HS-27A (cell line): ENCODE measurements at regions not wholly inside any gene's neighbourhood (a gene's known extent, or its start where the extent isn't known, plus 50 kb on each side); places are given as distances from the start of the nearest gene placed in this dataset.
"Not testable (repeated sequence)": the region's sequence is repeated elsewhere in the genome, so short reads cannot be mapped to it uniquely, and the experiment has no call there.

Experiments
- DNase-seq: peaks from one replicate; pipeline ENCODE4 v3.0.0-alpha.2; 2012; ENCODE audit warnings: low read depth, missing footprints

DNA sequence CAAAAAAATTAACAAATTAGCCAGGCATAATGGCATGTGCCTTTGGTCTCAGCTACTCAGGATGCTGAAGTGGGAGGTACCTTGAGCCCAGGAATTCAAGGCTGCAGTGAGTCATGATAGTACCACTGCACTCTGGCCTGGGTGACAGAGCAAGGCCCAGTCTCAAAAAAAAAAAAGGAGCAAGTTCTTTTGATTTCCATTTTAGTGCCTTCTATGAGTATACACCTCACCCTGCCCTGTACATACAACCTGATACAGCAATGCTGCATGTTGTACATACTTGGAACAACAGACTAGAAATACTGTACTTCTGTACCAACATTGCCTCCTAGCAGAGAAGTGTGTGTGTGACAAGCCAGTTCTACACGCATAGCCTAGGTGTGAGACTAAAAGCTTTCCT, 97.3 kb upstream of the CARMIL1 start:
- DNase-seq = peak; percentile 41

DNA sequence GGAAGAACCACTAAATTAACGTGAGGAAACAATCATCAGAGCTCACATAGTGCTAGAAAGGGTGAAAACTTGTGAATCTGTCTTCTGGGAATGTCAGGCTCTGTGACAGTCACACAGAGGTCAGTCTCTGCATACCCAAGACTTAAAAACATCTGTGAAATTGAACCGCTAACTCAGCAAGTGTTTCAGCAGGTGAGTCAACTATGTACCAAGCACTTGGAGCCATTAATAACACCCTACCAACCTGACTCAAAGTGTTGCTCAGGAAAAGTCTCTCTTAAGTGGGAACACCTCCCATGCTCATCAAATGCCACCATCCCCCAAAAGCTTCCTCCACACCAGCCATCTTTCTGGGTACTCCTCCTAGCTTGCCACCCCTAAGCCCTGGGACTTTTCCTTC, 92.3 kb upstream of the CARMIL1 start:
- no peak for DNase-seq

DNA sequence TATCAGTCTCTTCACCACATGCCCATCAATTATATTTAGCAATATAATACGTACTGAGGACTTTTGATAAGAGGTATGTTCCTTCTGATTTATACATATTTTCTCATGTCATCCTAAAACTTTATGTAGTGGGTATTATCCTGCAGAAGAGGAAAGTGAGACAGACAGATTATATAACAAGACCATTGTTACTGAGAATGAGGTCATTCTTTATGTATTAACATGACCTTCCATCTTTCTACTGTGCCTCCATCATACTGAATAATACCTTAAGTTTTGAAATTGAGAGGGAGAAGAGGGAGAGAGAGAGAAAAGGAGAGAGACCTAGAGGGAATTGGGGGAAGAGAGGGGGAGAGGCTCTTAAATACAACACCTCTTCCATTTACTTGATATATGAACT, 90.9 kb upstream of the CARMIL1 start:
- DNase-seq = no peak

DNA sequence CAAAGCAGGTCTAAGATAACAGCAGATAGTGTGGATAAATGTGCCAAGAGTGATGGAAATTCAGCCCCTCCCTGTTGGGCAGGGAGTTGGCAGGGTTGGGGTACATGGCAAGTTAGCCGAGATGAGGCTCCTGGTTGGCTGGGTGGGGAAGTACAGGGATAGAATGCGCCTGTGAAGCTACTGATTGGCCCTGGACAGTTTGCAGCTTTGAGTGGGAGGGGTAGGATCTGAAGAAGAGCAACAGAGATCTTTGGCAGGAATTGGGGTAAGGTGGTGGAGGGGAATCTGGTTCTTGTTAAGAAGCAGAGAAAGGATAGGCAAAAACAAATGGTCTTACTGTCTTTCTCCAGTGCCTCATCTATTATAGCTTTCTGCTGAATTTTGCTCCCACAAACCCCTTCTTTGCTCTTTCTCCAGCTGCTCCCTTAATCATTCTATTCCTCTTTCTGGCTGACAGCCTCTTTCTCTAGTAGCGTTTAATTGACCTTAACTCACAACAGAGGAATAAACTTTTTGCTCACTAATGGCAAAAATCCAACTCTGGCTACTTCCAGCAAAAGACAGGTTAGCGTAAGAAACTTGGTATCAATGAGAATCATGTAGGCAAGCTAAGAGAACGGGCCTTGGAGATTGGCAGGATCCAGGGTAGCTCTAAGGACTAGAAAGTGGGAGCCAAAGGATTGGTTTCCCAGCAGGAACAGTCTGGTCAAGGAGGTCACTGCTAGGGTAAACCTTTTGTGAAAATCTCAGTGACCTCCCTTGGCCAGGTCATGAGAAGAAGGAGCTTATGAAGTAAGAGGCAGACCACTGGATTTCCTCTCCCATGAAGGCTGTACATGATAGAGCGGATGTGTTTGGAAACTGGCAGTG, 86.3 kb upstream of the CARMIL1 start:
- peak; percentile 73 for DNase-seq

DNA sequence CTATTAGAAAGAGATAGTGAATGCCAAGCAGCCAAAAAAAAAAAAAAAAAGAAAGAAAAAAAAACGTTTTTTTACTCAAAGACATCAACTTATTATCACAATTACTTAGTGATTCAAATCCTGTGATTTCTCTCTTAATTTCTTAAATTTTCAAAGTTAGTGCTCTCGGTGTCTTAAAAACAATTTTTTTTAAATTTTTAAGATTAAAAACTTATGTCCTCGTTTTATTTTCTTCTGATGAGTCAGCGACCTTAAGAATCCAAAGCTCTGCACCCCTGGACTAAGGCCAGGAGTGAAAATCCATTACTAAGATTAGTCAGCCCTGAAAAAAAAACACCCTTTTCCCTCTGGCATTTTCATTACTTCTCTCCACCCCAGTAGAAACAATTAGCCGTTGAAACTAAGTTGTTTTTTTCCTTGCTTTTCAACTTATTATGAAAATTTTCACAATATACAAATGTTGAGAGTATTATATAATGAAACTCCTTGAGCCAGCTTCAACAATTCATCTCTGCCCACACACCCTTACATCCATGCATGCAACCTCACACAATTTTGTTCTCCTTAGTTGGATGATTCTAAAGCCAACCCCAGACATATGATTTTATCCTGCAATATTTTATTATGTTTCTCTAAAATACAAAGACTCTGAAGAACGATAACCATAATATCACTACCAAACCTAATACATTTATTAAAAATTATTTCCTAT, 85.6 kb upstream of the CARMIL1 start:
- peak; percentile 95 for DNase-seq

DNA sequence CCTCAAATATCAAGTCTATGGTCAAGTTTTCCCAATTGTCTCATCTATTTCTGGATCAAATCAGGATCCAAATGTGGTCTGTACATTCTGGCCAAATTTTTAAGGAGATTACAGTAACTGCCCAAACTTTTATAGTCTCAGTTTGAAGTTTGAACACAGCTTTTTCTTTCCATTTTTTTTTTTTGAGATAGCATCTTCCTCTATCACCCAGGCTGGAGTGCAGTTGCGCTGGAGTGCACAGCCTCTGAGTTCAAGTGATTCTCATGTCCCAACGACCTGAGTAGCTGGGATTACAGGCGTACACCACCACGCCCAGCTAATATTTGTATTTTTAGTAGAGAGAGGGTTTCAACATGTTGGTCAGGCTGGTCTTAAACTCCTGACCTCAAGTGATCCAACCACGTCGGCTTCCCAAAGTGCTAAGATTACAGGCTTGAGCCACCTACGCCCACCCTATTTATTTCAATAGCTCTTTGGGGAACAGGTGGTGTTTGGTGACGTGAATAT, 84.9 kb upstream of the CARMIL1 start:
- DNase-seq = no peak

DNA sequence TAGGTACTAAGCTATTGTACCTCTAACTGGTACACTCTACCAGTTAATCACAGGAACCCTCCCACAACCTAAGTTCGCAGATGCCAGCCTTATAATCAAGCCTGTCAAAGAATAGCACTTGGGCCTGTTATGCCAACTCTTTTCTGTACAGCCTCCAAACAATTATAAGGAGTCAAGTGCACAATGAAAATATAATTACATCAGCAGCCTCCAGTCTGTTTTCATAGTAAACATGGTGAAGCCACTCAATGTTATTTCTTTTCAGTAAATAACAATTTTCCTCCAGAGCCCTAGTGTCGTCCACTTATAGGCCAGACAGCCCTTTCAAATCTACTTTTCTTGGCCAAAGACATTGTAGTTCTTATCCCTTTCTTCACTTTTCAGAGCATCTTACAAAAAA, 82.7 kb upstream of the CARMIL1 start:
- DNase-seq = no peak

DNA sequence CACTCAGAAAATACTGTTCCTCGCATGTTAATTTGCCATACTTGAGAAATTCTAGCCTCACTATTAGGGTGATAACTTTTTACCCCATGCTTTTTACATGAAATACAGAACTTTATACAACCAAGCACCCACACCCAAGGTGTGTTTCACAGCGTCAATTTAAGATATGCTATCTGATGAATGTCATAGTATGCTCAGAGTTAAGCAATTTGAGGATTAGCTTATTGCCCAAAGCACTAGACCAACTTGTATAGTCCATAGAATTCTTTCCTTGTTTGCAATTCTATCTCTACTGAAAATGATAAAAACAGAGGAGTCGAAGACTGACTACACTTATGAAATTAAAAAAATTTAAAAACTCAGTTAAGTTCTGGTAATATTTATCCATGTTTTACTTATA, 82.1 kb upstream of the CARMIL1 start:
- DNase-seq = no peak

DNA sequence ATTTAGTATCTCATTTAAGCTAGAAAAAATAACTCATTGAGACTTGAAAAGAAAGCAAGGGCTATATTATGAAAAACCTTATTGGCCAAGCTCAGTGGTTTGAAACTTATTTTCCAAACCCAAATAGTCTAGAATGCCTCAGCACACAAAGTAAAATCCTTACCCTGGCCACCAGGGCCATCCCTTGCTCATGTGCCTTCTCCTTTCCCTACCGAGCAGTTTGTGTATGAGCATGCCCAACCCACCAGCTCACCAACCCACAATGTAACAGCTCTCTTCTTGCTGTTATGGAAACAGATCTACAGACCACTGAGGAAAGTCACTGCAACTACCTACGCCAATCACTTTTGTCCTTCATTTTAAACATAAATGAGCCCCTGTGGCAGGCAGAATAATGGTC, 79.6 kb upstream of the CARMIL1 start:
- no peak for DNase-seq

DNA sequence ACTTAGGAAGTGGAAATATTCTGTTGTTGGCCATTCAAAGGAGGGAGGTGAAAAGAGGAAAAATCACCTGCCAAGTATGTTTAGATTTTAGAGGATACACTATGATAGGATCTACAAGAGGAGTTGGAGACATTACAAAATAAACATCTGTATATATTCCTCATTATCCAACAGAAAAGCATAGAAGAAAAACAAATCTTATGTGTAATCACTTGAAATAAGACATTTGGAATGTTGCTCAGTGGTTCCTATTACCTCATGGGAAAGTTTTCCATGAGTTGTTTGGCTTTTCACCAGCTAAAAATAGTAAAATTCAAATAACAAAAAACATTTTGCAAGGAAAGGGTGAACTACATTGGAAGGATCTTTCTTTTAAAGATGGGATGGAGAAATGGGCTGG, 76.7 kb upstream of the CARMIL1 start:
- no peak for DNase-seq

DNA sequence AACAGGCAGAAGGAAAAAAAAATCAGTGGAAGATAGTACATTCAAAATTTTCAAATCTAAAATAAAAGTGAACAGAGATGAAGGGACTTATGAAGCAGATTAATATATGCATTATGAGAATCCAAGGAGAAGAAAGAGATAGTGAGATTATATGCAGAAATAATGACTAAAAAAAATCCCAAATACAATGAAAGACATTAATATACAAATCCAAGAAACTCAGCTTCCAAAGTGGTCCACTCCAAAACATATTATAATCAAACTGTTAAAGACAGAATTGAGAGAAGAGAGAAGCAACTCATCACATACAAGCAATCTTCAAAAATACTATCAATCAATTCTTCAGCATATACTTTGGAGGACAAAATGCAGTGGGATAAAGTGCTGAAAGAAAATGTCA, 73.5 kb upstream of the CARMIL1 start:
- no peak for DNase-seq

DNA sequence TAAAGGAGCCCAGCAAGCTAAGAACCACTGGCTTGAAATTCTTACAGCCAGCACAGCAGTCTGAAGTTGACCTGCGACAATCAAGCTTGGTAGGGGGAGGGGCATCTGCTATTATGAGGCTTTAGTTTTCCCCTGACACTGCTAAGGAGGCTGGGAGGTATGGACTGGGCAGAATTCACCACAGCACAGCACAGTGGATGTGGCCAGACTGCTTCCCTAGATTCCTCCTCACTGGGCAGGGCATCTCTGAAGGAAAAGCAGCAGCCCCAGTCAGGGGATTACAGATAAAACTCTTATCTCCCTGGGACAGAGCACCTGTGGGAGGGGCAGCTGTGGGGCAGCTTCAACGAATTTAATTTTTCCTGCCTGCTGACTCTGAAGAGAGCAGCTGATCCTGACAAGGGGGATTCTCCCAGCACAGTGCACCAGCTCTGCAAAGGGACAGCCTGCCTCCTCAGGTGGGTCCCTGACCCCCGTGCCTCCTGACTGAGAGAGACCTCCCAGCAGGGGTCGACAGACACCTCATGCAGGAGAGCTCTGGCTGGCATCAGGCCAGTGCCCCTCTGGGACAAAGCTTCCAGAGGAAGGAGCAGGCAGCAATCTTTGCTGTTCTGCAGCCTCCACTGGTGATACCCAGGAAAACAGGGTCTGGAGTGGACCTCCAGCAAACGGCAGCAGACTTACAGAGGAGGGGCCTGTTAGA, 71.6 kb upstream of the CARMIL1 start:
- DNase-seq = not testable (repeated sequence)

DNA sequence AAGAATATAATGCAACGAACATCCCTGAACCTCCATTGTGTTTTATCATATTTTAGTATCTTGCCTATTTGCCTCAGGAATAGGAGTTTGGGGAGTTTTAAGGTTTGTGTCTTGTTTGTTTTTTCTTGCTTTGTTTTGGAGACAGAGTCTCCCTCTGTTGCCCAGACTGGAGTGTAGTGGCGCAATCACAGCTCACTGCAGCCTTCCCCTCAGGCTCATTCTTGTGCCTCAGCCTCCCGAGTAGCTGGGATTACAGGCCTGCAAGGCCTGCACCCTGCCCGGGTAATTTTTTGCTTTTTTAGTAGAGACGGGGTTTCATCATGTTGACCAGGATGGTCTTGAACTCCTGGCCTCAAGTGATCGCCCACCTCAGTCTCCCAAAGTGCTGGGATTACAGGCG, 63.3 kb upstream of the CARMIL1 start:
- DNase-seq = no peak

DNA sequence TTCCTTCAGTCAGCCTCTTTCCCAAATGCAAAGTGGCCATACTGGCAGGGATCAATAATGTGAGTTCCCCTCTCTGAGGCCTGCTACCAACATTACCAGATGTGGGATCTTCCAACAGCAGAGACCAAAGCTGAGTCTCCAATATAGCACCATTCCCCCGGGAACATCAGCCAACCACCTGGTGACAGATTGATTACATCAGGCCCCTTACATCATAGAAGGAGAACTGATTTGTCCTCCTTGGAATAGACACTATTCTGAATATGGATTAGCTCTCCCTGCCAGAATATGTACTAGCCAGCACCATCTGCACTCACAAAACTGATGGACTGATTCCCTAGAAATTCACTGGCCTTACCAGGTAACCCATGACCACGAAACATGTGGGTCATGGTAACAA, 61.9 kb upstream of the CARMIL1 start:
- DNase-seq = no peak

DNA sequence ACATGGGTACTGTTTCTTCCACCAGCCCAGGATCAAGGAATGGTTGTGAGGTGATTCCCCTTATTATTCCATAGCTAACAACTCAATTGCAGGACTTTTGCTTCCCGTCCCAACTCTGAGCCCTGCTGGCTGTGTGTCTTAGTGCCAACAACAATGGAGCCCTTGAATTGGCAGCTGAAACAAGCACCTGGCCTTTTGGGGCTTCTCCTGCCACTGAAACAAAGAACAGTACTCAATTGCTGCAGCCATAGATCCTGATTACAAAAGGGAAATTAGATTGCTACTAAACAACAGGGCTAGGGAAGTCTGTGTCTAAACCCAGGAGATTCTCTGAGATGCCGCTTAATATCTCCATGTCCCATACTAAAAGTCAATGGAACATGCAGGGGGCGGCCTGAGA, 61.3 kb upstream of the CARMIL1 start:
- DNase-seq = no peak

DNA sequence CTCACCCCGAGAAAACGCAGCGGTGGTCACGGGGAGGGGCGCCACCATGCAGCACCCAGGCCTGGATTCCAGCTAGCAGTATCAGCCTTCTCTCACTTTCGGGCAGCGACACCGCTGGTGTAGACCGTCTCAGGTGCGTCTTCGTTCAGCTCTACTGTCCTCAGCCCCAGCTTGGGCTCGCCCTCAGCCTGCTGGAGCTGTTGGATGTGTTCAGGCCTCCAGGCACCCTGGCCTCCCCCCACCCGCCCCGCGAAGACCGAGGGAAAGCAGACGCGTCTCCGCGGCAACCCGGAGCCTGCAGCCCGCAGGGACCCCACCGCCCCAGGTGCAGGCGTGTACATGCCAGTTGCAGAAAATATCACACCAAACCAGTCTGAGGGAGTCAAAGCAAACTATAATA, 60.8 kb upstream of the CARMIL1 start:
- DNase-seq = no peak

DNA sequence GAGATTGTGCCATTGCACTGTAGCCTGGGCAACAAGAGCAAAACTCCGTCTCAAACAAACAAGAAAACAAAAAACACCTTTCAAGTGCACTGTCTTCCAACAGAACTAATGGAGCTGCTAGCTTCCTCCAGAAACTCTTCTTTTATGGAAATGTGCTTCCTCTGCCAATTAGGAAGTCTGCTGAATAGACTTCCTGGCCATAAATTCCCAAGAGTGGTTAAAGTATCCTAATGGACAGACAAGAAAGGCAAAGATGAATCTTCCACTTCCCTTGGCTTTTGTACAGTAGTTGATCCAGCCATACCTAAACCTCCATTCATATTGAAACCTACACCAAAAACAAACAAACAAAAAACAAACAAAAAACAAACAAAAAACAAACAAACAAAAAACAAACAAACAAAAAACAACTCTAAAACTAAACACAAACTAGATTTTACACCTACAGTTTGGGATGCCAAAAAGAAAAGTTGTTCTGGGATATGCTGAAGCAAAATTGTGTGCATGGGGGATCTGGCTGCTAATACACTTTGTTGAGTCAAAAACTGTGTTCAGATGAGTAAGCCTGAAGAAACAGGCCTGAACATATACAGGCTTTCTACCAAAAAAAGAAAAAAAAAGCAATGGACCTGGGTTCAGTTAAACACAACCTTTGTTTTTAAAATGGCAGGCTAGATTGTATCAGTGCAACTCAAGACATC, 59.8 kb upstream of the CARMIL1 start:
- no peak for DNase-seq

DNA sequence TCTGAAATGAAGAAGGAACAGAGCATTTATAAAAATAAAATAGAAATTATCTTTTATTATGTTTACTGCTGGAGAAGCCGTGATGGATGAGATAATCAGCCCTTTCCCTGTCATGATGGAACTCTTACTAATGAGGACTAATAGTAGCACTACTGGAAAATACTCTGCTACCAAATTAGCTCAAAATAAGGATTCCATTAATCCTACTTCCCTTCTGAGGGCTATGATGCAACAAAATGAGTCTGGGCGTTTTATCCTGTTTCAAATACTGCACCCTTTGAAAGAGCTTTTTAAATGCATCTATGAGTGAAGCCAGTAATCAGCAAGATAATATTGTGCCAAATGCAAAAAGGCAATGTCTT, 59.3 kb upstream of the CARMIL1 start:
- DNase-seq = no peak

DNA sequence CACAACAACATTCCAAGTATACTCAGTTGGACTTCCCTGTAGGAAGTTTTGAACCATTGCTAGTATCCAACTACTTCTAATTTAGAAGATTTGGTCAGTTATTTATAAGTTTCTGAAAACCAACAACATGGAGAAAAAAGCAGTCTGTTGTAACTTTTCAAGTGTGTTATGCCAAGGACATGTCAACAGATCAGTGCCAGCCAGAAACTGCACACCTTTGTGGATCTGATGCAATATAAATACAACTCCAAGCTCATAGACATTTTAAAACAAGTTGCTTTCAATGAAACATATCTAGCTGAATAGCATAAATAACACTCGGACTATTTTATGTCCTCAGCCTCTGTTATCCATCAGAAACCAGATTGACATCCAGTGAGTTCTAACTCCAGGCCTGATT, 58.3 kb upstream of the CARMIL1 start:
- no peak for DNase-seq

DNA sequence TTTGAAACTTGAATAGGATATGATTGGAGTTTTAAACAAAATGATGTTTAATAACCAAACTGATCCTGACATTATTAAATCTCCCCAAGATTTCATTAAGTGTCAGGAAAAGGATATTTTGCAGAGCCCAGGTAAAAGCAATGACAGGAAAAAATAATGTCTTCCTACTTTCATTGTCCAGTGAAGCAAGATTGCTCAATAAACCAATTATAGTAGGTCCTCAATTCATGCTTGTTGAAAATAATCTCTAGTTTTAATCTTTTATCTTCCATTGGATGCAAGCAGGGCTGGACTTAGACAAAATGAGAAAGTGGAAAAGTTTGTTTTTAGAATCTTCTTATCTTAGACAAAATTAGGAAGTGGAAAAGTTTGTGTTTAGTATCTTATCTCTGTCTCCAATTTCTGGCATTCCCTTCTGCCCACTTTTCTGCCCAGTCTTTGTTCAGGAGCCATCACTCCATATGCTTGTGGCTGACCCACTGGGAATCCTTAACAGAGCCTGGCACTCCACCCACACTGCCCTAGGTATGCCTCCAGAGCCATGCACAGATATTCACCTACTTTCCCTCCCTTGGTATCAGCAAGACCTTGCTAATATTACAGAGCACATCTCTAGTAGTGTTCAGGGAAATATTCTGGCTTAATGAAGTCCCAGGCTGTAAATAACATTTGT, 57.0 kb upstream of the CARMIL1 start:
- no peak for DNase-seq

DNA sequence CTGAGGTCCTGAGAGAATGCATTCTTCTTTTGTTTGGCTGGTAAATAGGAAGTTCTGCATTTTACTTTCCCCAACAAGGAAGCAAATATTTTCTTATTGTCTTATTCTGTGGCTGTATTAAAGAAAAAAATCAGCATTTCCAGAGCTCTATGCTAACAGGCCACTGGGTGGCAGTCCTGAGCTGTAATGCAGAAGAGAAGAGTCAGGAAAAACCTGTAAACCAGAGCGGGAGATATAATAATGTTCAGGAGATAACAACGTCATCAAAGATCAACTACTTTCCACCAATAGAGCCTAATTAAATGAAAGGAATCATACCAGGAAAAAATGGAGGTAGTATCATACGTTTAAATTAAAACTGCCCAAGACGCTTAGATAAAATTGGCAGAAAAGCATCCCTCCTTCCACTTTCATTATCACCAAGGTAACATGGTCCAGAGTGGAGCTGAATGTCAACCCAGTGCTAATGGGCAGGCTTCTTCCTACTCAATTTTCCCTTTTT, 55.6 kb upstream of the CARMIL1 start:
- peak; percentile 71 for DNase-seq

DNA sequence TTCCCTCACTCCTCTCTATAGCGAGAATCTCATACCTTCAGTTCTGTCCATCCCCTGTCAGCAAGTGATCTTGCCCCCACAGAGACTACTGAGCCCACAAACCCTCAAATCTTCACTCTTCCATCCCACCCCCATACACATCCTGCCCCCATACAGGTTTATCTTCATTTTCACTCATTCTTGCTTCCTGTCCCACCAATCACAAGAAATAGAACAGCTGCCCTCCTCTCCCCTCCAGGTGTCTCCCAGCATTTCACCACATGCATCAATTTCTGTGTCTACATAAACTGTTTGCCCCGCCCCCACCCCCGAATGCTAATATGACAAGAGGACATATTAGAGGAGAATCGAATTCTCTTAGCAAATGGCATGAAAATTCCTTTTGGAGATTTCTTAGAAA, 54.9 kb upstream of the CARMIL1 start:
- no peak for DNase-seq
